Stomach (tissue), 8 donors: ENCODE measurements at regions not wholly inside any gene's neighbourhood (a gene's known extent, or its start where the extent isn't known, plus 50 kb on each side); places are given as distances from the start of the nearest gene placed in this dataset.

Experiments used
- DNase-seq, 2 donors: peaks; one replicate each; pipeline versions ENCODE4 v3.0.0 to v3.0.0-alpha.2; 2013 to 2019
- H3K27ac ChIP-seq, 5 donors: fragments of 200-600 bp in 4 of 5; sonication (generic) in 4 of 5; one replicate each; pipeline ENCODE4 v1.5.1; 2013 to 2019; ENCODE audit warnings: mild to moderate bottlenecking in 1 of 5, moderate library complexity in 1 of 5
- H3K27me3 ChIP-seq, 3 donors: fragments of 200-600 bp; sonication (generic); one replicate each; pipeline ENCODE4 v1.5.1; 2017 to 2019; ENCODE audit warnings: mixed run types in 1 of 3
- H3K36me3 ChIP-seq, 4 donors: fragments of 200-600 bp; sonication (generic); 1 replicate in 3 of 4; 2 replicates in 1 of 4; pipeline ENCODE4 v1.5.1; 2016 to 2019
- H3K4me1 ChIP-seq, 4 donors: fragments of 200-600 bp; sonication (generic); one replicate each; pipeline ENCODE4 v1.5.1; 2016 to 2019
- H3K4me3 ChIP-seq, 4 donors: fragments of 200-600 bp; sonication (generic) in 3 of 4; one replicate each; pipeline ENCODE4 v1.5.1; 2016 to 2019; ENCODE audit warnings: mild to moderate bottlenecking in 1 of 4
- H3K9me3 ChIP-seq, 4 donors: fragments of 200-600 bp; sonication (generic); one replicate each; pipeline ENCODE4 v1.5.1; 2016 to 2019
- CTCF ChIP-seq, 7 experiments: fragments of 450-650 bp in 4 of 7; fragments of 200-600 bp in 3 of 7; sonication (generic) in 3 of 7; IDR thresholded peaks; one replicate each; pipeline ENCODE4 v1.5.1; 2016 to 2019; ENCODE audit warnings: antibody characterized with exemption in 7 of 7, control low read depth in 2 of 7, mild to moderate bottlenecking in 1 of 7
- EP300 ChIP-seq: sonication (generic); formaldehyde crosslinking; IDR thresholded peaks from one replicate; pipeline ENCODE4 v1.6.1; 2017; ENCODE audit warnings: antibody characterized with exemption
- POLR2A ChIP-seq, 4 donors: fragments of 450-650 bp; IDR thresholded peaks; one replicate each; pipeline ENCODE4 v1.6.1; 2016; ENCODE audit warnings: antibody characterized with exemption in 4 of 4, control low read depth in 2 of 4, mild to moderate bottlenecking in 1 of 4, moderate library complexity in 1 of 4
- POLR2AphosphoS5 ChIP-seq, 3 donors: sonication (generic); formaldehyde crosslinking; IDR thresholded peaks; one replicate each; pipeline ENCODE4 v1.6.1; 2016; ENCODE audit warnings: antibody characterized with exemption in 3 of 3
- WGBS, 5 donors: extraction: QIAGEN DNeasy Blood & Tissue Kit in 3 of 5; methylation state at CpG; one replicate each; pipeline versions ENCODE4 v1.1.5 to v1.1.7; 2013 to 2018; 5-methylcytosine and 5-hydroxymethylcytosine counted together
- intact Hi-C: fragments of 100-400 bp; cut with DNase I; formaldehyde crosslinking; loops from one replicate; pipeline ENCODE4 v1.15.1; 2023; ENCODE audit warnings: low total_unique reads
- donor health status: healthy with polysubstance abuse.
- donor health status: Bipolar disorder and iron deficiency.
- donor health status: healthy.

DNA sequence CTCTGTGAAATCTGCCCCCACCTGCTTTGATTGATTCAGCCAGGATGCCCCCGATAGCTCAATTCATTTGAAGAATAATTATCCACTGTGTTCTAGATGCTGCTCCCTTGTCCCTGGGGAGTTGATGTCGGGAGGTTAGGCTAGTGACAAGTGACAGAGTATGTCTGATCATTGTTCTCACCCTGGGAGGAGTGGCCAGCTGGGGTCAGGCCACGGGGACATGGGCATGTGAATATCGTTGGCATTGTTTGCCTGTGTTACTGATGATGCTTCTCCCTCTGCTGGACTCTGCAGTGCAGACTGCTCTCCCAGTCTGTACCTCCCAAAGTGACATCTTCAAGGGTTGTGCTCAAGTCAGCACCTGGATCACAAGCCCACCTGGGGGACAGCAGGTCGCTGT, 89.9 kb upstream of the C16orf82 start:
- intact Hi-C loops = no loop called here
- H3K4me3 ChIP-seq = no peak overlapping the region
- H3K4me1 ChIP-seq = no peaks in the 10 kb centered on the region
- 50 to 88% (median 65%) methylated on average over 4 to 5 of the region's 5 CpGs for WGBS, 5 donors
- H3K36me3 ChIP-seq = no peaks in the 10 kb centered on the region
- no peaks in the 10 kb centered on the region for H3K9me3 ChIP-seq
- no peak for DNase-seq
- TF ChIP-seq POLR2AphosphoS5 (IDR thresholded peaks at IDR 0.05) = no peak
- no peaks in the 10 kb centered on the region for H3K27me3 ChIP-seq
- no peak overlapping the region for H3K27ac ChIP-seq

DNA sequence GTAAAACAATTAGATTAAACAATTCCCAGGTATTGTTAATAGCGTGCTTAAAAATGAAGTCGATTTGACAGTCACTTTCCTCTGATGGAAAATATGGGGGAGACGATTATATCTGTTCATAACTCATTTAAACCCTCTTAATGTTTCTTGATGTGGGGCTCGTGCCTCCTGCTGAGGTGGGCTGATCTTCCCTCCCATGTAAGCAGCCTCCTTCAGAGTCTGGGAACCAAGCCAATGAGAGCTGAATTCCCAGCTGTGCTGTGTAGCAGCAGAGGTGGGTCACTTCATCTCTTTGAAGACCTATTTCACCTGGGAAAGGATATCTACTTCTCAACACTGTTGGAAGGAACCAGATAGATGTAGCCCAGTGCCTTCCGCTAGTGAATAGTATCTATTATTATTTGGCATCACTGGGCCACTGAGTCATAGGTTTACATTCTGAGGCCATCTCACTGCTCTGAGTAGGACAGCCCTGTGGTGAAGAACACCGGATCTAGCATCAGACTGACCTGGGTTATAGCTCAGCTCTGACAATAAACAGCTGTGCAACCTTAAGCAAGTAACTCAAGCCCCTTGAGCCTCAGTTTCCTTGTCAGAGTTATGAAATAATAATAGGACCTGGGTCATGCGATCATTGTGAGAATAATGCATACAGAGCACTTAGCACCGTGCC, 85.3 kb upstream of the C16orf82 start:
- Histone ChIP-seq H3K4me1 (no peaks in the 10 kb centered on the region), H3K27me3 (no peaks in the 10 kb centered on the region), H3K36me3 (no peaks in the 10 kb centered on the region), H3K9me3 (no peaks in the 10 kb centered on the region), H3K27ac (no peak overlapping the region), H3K4me3 (no peak overlapping the region)
- intact Hi-C loops = no loop called here
- WGBS, 5 donors = 63 to 80% (median 67%) methylated on average over 8 of the region's 8 CpGs
- TF ChIP-seq POLR2AphosphoS5 (IDR thresholded peaks at IDR 0.05) (no peak), EP300 (no peak), POLR2A (IDR thresholded peaks at IDR 0.05) (no peak), CTCF (IDR thresholded peaks at IDR 0.05) (no peak)
- no peak for DNase-seq

DNA sequence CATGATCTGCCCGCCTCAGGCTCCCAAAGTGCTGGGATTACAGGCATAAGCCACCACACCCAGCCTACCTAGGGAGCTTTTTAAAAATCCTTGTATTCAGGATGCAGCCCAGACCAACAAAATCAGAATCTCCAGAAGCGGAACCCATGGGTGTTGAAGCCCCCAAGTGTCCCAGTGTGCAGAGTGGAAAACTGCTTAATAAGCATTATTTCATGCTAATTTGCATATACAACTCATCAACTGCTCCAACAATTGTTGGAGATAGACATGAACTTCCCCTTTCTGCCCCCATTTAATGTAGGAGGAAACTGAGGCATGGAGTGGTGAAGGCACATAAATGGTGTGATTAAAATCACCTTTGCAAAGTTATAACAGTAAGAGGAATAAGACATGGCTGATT, 84.3 kb upstream of the C16orf82 start:
- no peak for TF ChIP-seq POLR2A (IDR thresholded peaks at IDR 0.05)
- no peak for TF ChIP-seq POLR2AphosphoS5 (IDR thresholded peaks at IDR 0.05)
- no peak for TF ChIP-seq EP300
- no peak for TF ChIP-seq CTCF (IDR thresholded peaks at IDR 0.05)
- intact Hi-C loops = no loop called here
- peaks cover 0 to 3% (median 0%) of the 10 kb centered on the region in 3 donors for H3K27me3 ChIP-seq
- no peaks in the 10 kb centered on the region for H3K36me3 ChIP-seq
- no peak overlapping the region for H3K27ac ChIP-seq
- WGBS, 5 donors = 87 to 94% (median 93%) methylated on average over 2 of the region's 2 CpGs
- DNase-seq = no peak
- no peaks in the 10 kb centered on the region for H3K4me1 ChIP-seq
- no peaks in the 10 kb centered on the region for H3K9me3 ChIP-seq
- H3K4me3 ChIP-seq = no peak overlapping the region

- Histone ChIP-seq H3K27ac (no peak overlapping the region), H3K27me3 (peaks cover 0 to 7% (median 0%) of the 10 kb centered on the region in 3 donors), H3K9me3 (no peaks in the 10 kb centered on the region), H3K4me3 (no peak overlapping the region), H3K36me3 (no peaks in the 10 kb centered on the region), H3K4me1 (no peaks in the 10 kb centered on the region)
- TF ChIP-seq CTCF (IDR thresholded peaks at IDR 0.05) (no peak), POLR2AphosphoS5 (IDR thresholded peaks at IDR 0.05) (no peak), EP300 (no peak), POLR2A (IDR thresholded peaks at IDR 0.05) (no peak)
- WGBS, 5 donors = 74 to 83% (median 79%) methylated on average over 2 of the region's 2 CpGs
- DNase-seq = no peak
- intact Hi-C loops = no loop called here
These were observed 83.3 kb upstream of the C16orf82 start for GRCh38 chr16:26983426-26983825.
